ENCODE measurements at regions not wholly inside any gene's neighbourhood (a gene's known extent, or its start where the extent isn't known, plus 50 kb on each side); places are given as distances from the start of the nearest gene placed in this dataset.
"Not testable (repeated sequence)": the region's sequence is repeated elsewhere in the genome, so short reads cannot be mapped to it uniquely, and the experiment has no call there.

DNA sequence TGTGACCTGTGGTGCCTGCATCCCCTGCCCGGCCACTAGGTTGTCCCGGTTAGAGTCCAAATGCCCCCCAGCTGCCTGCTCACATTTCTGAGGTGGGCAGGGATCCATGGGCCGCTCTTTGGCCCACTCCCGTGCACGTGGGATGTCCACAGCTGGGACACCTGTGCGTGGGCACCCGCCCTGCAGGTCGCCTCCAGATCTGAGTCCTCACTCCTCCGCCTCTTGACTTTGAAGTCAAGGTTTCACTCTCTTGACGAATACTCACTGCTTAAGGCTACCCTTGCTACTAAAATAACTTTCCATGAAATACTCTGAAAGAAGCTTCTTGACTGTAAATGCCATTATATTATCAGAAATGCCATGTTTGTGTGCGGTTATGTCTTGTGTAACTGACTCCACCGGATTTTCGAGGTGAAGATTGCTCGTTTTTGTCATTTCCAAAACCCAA is 358.2 kb downstream of the BCL2L11 start:
- not testable (repeated sequence) for TF ChIP-seq ELF1 (IDR thresholded peaks at IDR 0.05); REST (IDR thresholded peaks at IDR 0.05; ENCODE audit: low read depth, low read length); SMC3 (IDR thresholded peaks at IDR 0.05; ENCODE audit: low read depth, low read length); JUND (IDR thresholded peaks at IDR 0.05); POLR2AphosphoS5 (IDR thresholded peaks at IDR 0.05; ENCODE audit: low read depth, low read length); EP300 (IDR thresholded peaks at IDR 0.05; ENCODE audit: borderline replicate concordance in 1 of 2, low read depth in 1 of 2, low read length in 1 of 2); SIN3A (IDR thresholded peaks at IDR 0.05; ENCODE audit: borderline replicate concordance, low read depth, low read length); FOSL2 (IDR thresholded peaks at IDR 0.05; ENCODE audit: borderline replicate concordance, low read depth); RAD21 (IDR thresholded peaks at IDR 0.05; ENCODE audit: low read length); EZH2phosphoT487 (IDR thresholded peaks at IDR 0.05; ENCODE audit: borderline replicate concordance, low read depth); RCOR1 (IDR thresholded peaks at IDR 0.05; ENCODE audit: low read length); MAX (IDR thresholded peaks at IDR 0.05; ENCODE audit: low read depth)
- TF ChIP-seq, protein P1, sequence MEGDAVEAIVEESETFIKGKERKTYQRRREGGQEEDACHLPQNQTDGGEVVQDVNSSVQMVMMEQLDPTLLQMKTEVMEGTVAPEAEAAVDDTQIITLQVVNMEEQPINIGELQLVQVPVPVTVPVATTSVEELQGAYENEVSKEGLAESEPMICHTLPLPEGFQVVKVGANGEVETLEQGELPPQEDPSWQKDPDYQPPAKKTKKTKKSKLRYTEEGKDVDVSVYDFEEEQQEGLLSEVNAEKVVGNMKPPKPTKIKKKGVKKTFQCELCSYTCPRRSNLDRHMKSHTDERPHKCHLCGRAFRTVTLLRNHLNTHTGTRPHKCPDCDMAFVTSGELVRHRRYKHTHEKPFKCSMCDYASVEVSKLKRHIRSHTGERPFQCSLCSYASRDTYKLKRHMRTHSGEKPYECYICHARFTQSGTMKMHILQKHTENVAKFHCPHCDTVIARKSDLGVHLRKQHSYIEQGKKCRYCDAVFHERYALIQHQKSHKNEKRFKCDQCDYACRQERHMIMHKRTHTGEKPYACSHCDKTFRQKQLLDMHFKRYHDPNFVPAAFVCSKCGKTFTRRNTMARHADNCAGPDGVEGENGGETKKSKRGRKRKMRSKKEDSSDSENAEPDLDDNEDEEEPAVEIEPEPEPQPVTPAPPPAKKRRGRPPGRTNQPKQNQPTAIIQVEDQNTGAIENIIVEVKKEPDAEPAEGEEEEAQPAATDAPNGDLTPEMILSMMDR (IDR thresholded peaks at IDR 0.05): not testable (repeated sequence)
- TF ChIP-seq, protein P2, sequence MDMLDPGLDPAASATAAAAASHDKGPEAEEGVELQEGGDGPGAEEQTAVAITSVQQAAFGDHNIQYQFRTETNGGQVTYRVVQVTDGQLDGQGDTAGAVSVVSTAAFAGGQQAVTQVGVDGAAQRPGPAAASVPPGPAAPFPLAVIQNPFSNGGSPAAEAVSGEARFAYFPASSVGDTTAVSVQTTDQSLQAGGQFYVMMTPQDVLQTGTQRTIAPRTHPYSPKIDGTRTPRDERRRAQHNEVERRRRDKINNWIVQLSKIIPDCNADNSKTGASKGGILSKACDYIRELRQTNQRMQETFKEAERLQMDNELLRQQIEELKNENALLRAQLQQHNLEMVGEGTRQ (IDR thresholded peaks at IDR 0.05; ENCODE audit: borderline replicate concordance, low read depth, low read length): not testable (repeated sequence)
